ENCODE measurements at regions not wholly inside any gene's neighbourhood (a gene's known extent, or its start where the extent isn't known, plus 50 kb on each side); places are given as distances from the start of the nearest gene placed in this dataset.
"Not testable (repeated sequence)": the region's sequence is repeated elsewhere in the genome, so short reads cannot be mapped to it uniquely, and the experiment has no call there.

DNA sequence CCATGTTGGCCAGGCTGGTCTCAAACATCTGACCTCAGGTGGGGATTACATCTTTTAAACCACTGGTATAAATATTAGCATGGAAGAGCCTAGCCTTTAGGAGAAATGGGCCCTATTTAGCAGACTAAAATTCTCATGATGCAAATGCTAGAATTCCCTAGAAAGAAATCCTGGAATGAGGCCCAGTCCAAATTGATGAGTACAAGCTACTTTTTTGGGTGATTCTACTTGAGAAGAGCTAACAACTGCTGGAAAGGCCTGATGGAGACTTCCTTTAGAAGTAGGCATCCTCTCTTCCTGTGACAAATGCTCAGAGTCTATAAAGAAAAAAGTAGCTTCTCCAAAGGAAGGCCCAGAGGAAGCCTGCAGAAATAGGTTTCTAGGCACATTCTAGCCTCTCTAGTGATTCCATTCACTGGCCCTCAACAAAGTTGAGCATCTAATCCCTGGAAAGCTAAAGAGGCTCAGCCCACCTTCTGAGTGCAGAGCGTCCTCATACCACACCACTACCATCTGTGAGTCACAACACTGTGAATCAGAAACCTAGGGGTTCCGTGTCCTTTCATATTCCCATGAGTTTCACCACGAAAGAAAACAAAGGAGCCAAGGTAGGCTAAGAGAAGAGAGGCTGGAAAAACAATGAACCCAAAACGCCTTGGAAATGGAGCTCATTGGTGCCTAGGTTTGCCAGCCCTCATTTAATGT is 183.1 kb downstream of the C1D start:
- DNase-seq: no peak

DNA sequence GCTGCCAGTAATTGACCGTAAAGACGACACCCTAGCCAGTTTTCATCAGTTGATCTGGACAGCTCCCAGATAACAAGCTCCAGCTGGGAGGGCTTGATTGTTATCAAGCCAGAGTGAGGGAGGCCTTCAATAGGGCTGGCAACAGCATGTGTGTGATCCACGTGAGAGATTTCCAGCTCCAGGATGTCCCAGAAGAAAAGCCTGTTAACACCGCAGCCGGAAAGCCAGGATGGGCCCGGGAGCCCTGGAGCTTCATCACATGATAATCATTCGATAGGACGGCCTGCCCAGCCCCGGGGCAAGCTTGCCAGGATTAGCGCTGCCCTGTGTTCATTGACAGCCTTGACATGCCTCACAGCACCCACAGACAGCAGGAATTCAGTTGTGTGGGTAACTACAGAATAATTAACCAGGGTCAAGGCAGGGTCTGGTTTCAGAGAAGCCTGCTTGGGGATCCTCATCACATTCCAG is 182.5 kb downstream of the C1D start:
- DNase-seq: no peak

DNA sequence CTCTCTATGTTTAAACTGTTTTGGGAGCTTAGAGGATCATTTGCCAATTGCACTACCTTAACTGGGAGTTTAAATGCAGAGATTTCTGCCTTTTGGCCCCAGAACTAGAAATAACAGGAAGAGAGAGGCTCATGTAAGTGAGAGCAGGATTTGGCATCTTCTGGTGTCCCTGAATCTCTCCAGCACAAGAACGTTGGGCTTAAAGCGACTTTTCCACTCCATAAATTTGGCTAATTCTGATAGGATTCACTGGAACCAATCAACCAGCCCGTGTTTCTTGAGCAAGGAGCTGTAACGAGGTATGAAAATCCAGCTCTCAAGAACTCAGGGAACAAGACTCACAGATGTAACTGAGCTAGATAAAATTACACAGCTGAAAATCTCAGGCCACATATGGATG is 181.0 kb downstream of the C1D start:
- no peak for DNase-seq

DNA sequence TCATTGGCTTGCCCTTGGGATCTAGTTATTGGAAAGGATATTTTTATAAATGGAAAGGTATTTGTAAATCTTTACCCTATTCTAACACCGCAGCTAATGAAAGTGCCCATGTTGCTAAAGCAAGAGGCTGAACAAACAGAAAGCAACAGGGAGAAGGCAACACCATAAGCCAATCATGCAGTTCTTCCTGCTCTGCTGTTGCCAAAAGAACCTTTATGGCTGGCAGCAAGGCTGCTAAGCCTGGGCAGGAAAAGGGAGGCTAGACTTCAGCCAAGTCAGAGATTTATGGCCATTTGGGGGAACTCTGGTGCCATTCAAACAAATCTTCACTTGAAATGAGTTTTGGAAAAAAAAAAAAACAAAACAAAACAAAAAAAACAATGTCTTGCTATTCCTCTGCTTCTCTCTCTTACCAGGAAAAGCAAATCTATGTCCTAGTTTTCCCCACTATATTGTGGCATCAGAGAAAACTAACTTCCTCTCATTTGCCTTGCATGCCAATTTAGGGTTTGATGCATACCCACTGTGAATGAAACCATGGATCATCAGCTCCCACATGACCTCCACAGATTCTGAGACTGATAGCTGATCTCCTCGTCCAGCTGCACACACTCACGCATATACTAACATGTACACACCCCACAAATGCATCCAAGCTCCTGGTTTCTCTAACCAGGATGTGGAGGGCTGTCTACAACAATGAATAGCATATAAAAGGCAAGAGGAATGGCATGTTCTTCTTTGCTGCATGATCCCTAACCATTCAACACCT is 179.3 kb downstream of the C1D start:
- DNase-seq: no peak

DNA sequence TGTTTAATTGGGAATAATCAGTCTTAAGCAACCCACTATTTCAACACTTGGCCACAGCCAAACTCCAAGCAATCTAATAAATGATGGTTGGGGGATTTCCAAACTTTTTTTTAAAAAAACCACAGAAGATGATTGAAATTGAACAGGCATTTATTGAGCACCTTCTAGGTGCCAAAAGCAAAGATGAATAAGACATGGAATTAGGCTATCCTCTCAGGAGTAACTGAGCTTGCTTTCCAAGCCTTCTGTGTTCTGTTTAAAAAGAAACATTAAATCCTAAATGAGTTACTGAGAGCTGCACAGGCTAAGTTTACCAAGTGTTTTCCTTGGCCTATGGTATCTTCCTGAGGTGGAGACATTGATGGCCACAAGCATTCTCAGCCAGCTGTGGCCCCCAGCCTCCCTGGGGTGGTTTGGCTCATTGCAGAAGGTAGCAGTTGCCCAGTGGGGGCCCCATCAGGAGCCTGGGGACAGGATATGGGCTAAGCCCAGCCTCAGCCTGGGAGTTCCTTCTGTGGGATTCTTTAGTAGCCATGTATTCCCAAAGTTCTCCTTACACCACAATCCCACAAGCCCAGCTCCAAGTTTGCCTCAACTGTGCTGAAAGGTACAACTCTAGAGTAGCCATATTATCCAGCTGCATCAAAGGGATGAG is 174.3 kb downstream of the C1D start:
- DNase-seq: no peak

DNA sequence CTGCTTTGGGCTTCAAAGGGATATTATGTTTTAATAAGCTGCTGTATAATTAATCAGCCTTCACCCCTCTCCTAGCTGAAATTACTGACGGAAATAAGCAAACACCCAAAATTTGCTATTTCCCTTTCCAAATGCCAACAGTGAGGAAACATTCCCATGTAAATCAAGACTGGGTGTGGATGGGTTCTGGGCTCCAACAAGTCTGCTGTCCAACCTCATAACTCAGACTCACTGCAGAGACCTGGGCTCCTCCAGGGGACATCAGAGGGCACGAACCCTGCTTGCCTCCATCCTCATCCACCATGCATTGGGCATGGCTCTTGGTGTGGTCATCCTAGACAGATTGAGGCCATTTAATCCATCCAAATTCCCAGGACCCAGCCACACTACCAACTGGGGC is 173.7 kb downstream of the C1D start:
- DNase-seq: no peak

DNA sequence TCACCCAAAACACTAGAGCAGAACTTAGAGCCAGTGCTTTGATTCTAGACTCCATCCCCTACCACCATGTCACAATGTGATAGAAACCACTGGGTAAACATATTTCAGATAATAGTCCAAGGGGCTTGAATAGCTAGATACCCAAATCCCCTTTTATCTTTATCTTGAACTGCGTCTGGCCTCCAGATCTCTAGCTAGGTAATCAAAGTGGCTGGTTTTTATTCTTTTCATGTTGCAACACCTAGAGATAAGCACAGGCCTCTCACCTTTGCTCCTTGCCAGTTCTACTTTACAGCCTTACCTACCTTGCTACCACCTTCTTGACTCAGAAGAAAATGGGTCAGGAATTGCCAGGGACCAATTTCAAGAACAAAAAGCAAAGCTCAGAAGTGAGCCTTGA is 171.2 kb downstream of the C1D start:
- no peak for DNase-seq

DNA sequence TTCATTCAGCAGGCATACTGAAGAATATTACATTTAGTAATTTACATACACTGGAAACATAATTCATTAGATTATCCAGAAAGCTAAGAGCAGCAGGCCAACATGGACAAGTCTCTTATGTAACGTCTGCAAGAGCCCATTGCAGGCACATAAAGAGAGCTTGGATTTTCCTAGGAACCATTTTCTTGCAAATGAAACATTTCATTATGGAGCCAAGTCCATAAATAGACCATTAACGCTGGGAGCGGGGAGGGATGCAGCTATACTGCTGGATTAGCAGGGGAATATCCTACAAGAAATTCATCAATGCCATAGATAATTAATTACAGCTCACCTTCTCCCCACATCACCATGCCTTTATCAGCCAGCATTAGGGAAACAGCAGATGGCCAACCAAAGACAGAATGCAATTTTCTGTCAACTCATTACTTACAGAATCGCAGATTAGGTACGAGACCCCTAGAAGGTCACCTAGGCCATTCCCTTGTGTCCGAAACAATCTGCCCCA is 170.4 kb downstream of the C1D start:
- no peak for DNase-seq

DNA sequence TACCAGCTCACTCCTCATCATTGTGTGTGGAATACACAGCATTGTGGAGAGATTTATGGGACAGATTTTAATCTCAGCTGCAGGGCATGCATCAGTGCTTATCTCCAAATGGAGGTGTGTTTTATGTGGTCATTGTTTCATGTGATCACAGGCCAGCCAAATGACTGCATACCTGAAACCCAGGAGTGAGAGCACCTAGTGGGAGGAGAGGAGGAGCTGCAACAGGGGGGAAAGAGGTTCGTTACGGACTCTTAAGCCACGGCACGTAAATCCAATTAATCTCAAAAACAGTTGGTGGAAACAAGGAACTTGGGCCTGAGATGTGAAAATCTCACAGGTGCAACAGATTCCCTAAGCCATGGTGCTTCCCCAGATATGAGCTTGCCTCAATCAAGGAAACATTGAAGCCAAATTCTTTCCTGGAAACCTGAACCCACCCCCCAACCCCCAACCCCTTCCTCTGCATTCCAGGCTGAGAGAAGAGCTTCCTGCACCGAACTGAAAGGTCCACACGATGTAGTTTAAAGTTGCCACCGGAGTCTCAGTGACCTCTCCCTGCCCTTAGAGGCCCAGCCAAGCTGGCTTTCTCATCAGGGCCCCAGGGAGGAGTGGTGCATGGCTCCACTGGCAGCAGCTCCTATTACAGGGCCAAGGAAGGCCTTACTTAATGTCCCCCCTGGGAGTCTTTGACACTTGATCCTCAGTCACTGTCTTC is 167.4 kb downstream of the C1D start:
- no peak for DNase-seq

DNA sequence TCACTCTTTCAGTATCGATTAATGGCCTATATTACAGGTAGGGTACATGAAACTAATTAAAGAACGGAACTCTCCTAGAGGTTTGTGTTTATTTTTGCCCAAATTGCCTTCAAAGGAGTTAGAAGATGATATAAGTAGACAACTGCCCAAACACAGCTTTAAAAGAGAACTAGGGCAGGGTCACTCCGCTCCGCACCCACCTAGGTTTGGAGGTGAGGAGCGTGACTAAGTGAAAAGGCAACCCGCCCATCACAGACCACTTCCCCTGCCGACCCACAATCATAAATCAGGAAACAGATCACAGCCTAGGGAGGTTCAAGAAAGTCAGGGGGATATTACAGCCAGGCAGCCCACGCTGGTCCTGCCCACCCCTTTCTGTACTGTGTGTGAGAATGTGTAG is 166.7 kb downstream of the C1D start:
- no peak for DNase-seq

DNA sequence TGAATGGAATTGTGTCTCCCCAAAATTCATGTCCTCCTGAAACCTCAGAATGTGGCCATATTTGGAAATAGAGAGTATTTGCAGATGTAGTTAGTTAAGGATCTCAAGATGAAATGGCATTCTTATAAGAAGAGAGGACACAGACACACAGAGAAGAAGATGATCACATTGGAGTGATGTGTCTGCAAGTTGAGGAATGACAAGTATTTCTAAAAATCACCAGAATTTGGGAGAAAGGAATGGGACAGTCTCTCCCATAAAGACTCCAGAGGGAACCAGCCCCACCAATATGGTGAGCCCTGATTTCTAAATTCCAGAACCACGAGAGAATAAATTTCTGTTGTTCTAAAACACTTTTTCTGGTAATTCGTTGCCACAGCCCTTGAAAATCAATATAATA is 166.3 kb downstream of the C1D start:
- DNase-seq: no peak

DNA sequence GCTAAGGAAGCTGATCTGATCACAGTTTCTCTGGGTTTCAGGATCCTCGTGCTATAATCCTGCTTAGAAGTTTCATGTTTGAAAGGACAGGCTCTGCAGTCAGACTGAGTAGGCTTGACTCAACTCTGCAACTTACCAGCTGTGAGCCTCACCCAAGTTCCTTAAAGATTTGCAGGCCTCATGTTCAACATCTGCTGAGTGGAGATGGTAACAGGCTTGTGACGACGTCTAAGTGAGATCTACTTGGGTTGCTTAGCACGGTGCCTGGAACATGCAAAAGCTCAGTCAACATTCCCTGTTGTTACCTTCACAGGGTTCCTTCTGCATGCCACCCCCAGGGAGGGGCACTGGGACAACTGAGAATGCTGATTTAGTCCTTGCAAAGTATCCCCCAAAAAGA is 164.2 kb downstream of the C1D start:
- DNase-seq: no peak

DNA sequence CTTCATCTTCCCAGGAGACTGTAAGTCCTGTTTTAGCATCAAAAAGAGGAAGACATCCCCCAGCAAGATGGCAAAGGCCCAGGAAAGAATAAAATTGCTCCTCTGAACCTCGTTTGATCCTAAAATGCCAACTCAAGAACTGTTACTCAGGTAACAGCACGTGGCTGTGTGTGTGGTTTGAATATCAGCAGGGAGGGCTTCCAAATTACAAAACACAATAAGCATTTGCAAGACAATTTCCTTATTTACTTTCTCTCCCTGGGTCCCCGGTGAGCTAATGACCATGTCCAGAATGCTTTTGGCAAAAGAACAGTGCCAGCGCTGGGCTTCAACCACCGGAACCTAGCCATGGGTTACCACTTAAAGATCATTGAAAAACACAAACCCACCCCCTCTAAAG is 163.6 kb downstream of the C1D start:
- DNase-seq: no peak

DNA sequence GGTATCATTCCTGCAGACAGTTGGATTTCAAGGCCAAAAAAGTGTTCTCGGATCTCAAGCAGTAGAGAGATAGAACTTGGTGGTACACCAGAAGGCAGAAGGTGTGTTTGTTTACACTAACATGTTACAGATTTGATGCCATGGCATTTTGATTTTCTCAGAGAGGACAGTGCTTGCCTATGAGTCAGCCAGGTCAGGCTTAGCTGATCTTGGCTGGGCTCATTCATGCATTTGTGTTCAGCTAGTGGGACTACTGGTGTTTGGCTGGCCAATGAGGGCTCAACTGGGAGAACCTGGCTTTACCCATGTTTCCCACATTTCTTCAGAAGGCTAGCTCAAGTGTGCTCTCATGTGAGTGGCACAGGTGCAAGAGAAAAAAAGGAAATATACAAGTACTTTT is 162.0 kb downstream of the C1D start:
- no peak for DNase-seq

DNA sequence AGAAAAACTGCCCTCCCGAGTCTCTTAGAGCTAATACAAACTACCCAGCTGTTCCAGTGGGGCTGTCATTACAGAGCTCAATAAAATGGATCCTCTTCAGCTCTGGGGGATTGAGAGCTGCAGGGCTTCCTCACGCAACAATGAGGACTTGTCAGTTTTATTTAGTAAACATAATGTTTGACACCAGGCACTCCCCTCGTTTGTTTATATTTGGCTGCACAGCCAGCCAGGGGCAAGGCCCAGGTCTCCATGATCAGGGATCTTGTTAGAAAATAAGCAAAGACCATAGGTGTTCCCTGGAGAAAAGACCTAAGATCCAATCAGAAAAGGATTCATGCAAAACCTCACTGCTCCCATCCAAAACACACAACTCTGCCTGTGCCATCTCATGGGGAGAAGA is 158.2 kb downstream of the C1D start:
- DNase-seq: no peak

DNA sequence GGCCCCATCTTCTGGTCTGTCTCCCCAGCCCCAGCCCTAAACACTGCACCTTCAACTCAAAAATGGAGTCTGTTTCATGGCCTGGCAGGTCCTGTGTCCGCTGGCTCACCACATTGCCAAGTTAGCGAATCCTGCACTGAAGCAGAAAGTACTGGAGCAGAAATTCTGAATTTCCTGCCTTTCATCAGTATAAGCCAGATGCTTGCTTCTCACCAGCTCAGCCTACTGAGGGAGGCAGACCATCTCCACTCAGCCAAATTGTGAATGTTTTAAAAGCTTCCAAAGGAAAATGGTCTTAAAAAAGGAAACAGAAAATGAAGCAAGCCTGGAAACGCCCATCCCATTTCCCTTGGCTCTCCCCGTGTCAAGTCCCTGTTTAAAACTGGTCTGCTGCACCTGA is 157.8 kb downstream of the C1D start:
- no peak for DNase-seq

DNA sequence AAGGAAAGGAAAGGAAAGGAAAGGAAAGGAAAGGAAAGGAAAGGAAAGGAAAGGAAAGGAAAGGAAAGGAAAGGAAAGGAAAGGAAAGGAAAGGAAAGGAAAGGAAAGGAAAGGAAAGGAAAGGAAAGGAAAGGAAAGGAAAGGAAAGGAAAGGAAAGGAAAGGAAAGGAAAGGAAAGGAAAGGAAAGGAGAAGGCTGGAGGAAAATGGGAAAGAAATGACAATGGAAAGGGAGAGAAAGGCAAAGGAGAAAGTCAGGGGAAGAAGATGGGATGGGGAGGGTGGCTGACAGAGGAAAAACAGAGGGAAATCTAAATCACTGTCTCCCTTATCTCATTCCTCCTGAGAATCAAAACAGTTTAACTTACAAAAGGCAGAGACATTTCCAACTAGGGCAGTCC is 156.3 kb downstream of the C1D start:
- not testable (repeated sequence) for DNase-seq

DNA sequence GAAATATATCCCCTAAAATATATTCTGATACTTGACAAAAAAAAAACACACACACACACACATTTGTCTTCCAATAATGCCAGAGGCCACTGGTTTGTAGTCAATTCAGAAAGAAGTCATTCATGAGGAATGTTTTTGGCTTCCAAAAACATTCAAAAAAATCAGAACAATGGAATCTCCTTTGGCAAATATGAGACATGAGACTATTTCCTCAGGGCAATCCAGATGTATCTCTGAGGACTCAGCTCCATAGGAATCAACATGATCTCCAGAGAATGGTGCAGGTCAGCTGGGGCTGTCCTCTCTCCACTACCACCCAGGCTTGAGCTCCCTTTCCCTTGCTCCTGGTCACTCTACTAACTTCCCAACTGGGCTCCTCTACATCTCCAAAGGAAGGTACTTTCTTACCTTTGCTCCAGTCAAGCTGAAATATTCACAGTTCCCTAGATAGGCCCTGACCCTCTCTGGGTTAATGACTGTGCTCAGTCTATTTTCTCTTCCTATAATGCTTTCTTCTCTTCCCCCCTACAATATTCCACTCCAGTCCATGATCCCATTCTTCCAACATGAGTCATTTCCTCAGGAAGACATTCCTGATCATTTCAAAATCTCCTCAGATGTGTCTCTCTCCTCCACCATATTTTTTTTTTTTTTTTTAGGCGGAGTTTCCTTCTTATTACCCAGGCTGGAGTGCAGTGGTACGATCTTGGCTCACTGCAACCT is 145.3 kb downstream of the C1D start:
- no peak for DNase-seq

DNA sequence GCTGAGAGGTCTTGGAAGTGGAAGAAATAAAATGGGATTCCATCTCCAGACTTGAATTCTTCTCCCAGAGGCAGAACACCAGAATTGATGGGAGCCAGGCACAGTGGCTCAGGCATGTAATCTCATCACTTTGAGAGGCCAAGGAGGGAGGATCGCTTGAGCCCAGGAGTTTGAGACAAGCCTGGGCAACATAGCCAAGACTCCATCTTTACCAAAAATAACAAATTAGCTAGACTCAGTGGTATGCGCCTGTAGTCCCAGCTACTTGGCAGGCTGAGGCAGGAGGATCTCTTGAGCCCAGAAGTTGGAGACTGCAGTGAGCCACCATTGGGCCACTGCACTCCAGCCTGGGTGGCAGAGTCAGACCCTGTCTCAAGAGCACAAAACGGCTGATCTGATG is 144.3 kb downstream of the C1D start:
- no peak for DNase-seq

DNA sequence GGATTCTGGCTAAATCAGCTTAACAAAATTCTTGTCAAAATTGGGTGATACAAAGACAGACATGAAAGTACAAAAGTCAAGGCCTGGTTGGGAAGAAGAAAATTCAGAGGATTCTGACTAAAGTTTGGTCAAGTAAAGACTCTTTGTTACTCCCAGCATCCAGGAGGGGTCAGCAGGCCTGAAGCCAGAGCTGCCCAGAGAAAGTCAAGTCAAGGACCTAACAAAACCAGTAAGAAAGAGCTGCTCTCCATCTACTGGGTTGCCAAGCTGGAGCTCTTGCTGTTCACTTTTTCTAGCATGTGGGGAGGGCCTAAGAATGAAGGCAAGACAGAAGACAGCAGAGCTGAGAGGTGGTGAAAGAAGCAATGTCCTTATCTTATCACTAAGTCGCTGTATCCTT is 143.3 kb downstream of the C1D start:
- no peak for DNase-seq

DNA sequence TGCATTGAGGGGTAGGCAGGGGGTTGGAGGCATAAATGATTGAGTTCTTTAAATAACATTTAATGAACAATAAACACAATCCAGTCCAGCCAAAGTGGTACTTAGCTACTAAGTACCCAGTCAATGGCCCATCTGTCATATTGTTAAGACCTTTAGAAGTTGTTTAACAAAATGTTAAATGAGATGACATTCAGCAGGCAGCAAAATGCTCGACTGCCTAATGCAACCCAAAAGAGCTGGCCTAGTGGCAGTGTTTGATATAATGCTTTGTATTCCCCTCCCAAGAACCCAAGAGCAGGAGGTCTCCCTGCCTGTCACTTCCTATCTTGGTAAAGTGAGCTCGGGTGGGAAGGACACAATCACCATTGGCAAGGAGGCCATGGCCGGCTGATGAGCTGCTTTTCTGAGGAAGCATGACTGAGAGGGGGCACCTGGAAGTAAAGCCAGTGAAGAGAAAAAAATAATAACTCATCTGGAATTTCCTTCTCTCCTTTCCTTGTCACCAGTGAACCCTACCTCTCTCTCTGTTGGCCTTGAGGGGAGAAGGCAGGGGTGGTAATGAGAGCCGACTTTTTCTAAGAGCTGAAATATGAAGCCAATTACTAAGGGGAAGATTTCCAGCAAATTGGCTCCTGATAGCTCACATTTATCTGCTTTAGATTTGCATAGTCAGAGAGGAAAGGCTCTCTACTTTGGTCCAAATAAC is 140.6 kb downstream of the C1D start:
- no peak for DNase-seq

DNA sequence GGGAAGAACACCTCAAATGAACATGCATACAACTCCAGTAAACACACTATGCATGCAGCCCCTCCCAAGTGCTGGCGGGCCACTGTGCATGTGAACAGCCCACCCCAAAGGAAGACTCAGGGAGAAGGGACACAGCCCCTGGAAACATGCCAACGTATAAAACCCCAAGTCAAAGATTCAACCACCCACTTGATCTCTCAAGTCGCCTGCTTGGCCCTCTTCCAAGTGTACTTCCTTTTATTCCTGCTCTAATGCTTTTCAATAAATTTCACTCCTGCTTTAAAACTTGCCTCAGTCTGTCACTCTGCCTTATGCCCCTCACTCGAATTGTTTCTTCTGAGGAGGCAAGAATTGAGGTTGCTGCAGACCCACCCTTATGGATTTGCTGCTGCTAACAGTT is 139.1 kb downstream of the C1D start:
- no peak for DNase-seq
